OCI-M2 (cell line): ENCODE measurements at regions not wholly inside any gene's neighbourhood (a gene's known extent, or its start where the extent isn't known, plus 50 kb on each side); places are given as distances from the start of the nearest gene placed in this dataset.
"Not testable (repeated sequence)": the region's sequence is repeated elsewhere in the genome, so short reads cannot be mapped to it uniquely, and the experiment has no call there.

Experiments
- DNase-seq: peaks from one replicate; lab custom pipeline; 2025; ENCODE audit not compliant: unreplicated experiment; lab: John Stamatoyannopoulos, UW

- DNase-seq: not testable (repeated sequence)
Measured at GRCh38 chr5:91285062-91285461, 98.1 kb downstream of the ARRDC3 start.

- DNase-seq: no peak
Measured at GRCh38 chr5:91283899-91284298, 99.2 kb downstream of the ARRDC3 start.

- DNase-seq: no peak
Measured at GRCh38 chr5:91283326-91283725, 99.8 kb downstream of the ARRDC3 start.

- no peak for DNase-seq
Measured at GRCh38 chr5:91282210-91282609, 100.9 kb downstream of the ARRDC3 start.

GRCh38 chr5:91281401-91281800 lies 101.7 kb downstream of the ARRDC3 start:
- no peak for DNase-seq

- no peak for DNase-seq
Measured at GRCh38 chr5:91280362-91281269, 102.5 kb downstream of the ARRDC3 start.

GRCh38 chr5:91277840-91278239 lies 105.3 kb downstream of the ARRDC3 start:
- no peak for DNase-seq

GRCh38 chr5:91277093-91277626 lies 106.0 kb downstream of the ARRDC3 start:
- no peak for DNase-seq

- no peak for DNase-seq
Measured at GRCh38 chr5:91272858-91273257, 110.3 kb downstream of the ARRDC3 start.

- DNase-seq: no peak
Measured at GRCh38 chr5:91271999-91272398, 111.1 kb downstream of the ARRDC3 start.

GRCh38 chr5:91269198-91269597 lies 113.9 kb downstream of the ARRDC3 start:
- DNase-seq: no peak

GRCh38 chr5:91266184-91266705 lies 116.9 kb downstream of the ARRDC3 start:
- DNase-seq: no peak

GRCh38 chr5:91264311-91265051 lies 118.6 kb downstream of the ARRDC3 start:
- no peak for DNase-seq

GRCh38 chr5:91263898-91264297 lies 119.2 kb downstream of the ARRDC3 start:
- no peak for DNase-seq

- DNase-seq: no peak
Measured at GRCh38 chr5:91257301-91257700, 125.8 kb downstream of the ARRDC3 start.

- no peak for DNase-seq
Measured at GRCh38 chr5:91256142-91256524, 127.0 kb downstream of the ARRDC3 start.

GRCh38 chr5:91255396-91256141 lies 127.5 kb downstream of the ARRDC3 start:
- DNase-seq: no peak

- DNase-seq: no peak
Measured at GRCh38 chr5:91252916-91253315, 130.2 kb downstream of the ARRDC3 start.

GRCh38 chr5:91245871-91246270 lies 137.2 kb downstream of the ARRDC3 start:
- DNase-seq: no peak

GRCh38 chr5:91245074-91245452 lies 138.1 kb downstream of the ARRDC3 start:
- no peak for DNase-seq
